ENCODE measurements at regions not wholly inside any gene's neighbourhood (a gene's known extent, or its start where the extent isn't known, plus 50 kb on each side); places are given as distances from the start of the nearest gene placed in this dataset.

DNA sequence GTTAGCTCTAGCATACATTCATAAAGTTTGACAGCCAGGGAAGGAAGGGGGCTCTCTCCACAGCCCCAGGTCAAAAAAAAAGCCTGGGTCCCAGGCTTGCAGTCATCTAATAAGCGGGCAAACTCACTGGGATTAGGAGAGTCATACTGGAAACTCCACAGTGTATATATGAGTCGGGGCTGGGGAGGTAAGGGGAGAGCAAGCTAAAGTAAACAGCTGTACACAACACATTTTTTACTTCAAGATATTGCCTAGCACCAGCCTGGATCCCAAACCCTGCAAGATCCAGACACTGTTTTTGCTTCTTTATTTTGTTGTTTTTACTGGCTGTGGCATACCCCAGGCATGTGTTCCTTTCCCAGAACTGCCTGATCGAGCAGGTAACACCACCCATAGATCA is 291.3 kb upstream of the TANK start:
- peaks cover under 1% of the 10 kb centered on the region; the same call in 1 of the 2 replicates for H3K9me3 Mint-ChIP-seq
- CTCF ChIA-PET = no interaction called here
- no peak overlapping the region for H3K4me3 Mint-ChIP-seq
- H3K36me3 Mint-ChIP-seq = no peaks in the 10 kb centered on the region
- TF ChIP-seq, protein P1, sequence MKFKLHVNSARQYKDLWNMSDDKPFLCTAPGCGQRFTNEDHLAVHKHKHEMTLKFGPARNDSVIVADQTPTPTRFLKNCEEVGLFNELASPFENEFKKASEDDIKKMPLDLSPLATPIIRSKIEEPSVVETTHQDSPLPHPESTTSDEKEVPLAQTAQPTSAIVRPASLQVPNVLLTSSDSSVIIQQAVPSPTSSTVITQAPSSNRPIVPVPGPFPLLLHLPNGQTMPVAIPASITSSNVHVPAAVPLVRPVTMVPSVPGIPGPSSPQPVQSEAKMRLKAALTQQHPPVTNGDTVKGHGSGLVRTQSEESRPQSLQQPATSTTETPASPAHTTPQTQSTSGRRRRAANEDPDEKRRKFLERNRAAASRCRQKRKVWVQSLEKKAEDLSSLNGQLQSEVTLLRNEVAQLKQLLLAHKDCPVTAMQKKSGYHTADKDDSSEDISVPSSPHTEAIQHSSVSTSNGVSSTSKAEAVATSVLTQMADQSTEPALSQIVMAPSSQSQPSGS (CRISPR knock-in tag; IDR thresholded peaks at IDR 0.05; ENCODE audit: borderline replicate concordance, low read depth) = no peak
- TF ChIP-seq CREM (CRISPR knock-in tag; IDR thresholded peaks at IDR 0.05) = no peak
- TF ChIP-seq, protein P2, sequence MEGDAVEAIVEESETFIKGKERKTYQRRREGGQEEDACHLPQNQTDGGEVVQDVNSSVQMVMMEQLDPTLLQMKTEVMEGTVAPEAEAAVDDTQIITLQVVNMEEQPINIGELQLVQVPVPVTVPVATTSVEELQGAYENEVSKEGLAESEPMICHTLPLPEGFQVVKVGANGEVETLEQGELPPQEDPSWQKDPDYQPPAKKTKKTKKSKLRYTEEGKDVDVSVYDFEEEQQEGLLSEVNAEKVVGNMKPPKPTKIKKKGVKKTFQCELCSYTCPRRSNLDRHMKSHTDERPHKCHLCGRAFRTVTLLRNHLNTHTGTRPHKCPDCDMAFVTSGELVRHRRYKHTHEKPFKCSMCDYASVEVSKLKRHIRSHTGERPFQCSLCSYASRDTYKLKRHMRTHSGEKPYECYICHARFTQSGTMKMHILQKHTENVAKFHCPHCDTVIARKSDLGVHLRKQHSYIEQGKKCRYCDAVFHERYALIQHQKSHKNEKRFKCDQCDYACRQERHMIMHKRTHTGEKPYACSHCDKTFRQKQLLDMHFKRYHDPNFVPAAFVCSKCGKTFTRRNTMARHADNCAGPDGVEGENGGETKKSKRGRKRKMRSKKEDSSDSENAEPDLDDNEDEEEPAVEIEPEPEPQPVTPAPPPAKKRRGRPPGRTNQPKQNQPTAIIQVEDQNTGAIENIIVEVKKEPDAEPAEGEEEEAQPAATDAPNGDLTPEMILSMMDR (IDR thresholded peaks at IDR 0.05) = no peak
- no peak for TF ChIP-seq ZNF121 (CRISPR knock-in tag; IDR thresholded peaks at IDR 0.05)
- TF ChIP-seq ZNF232 (CRISPR knock-in tag; IDR thresholded peaks at IDR 0.05) = no peak
- no peak for TF ChIP-seq STAT6 (CRISPR knock-in tag; conservative IDR thresholded peaks at IDR 0.05; ENCODE audit: low read depth)
- no peak for TF ChIP-seq ATF1 (CRISPR knock-in tag; IDR thresholded peaks at IDR 0.05)
- TF ChIP-seq, protein P3, sequence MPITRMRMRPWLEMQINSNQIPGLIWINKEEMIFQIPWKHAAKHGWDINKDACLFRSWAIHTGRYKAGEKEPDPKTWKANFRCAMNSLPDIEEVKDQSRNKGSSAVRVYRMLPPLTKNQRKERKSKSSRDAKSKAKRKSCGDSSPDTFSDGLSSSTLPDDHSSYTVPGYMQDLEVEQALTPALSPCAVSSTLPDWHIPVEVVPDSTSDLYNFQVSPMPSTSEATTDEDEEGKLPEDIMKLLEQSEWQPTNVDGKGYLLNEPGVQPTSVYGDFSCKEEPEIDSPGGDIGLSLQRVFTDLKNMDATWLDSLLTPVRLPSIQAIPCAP (CRISPR knock-in tag; IDR thresholded peaks at IDR 0.05) = no peak
- TF ChIP-seq ZNF138 (CRISPR knock-in tag; conservative IDR thresholded peaks at IDR 0.05) = no peak
- no peak for TF ChIP-seq PRRX2 (CRISPR knock-in tag; IDR thresholded peaks at IDR 0.05)
- no peak for TF ChIP-seq CDX4 (CRISPR knock-in tag; IDR thresholded peaks at IDR 0.05; ENCODE audit: borderline replicate concordance)
- TF ChIP-seq OVOL2 (CRISPR knock-in tag; IDR thresholded peaks at IDR 0.05; ENCODE audit: borderline replicate concordance) = no peak
- H3K27ac Mint-ChIP-seq = no peak overlapping the region
- H3K4me1 Mint-ChIP-seq = peaks cover 4% of the 10 kb centered on the region; the same call in 1 of the 2 replicates
- H3K27me3 Mint-ChIP-seq (ENCODE audit: low read depth) = no peaks in the 10 kb centered on the region
- no peak for DNase-seq (ENCODE audit: low spot score)
- ATAC-seq = no peak
- POLR2A ChIA-PET = no interaction called here

DNA sequence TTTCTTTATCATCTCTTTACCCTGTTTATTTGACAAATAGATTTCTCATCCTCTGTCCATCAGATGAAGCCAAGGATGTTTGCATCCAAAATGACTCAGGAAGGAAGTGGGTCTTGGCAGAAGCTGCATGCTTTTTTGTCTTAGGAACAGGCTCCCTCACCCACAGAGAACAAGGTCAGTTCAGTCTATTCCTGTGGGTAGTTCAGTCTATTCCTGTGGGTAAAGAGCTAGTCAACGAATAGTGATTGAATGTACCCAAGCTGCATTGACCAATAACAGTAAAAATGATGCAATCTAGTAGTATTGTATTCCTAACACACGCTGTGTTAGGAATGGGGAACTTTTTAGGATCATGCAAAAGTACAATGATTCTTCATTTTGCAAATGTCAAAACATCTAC is 290.8 kb upstream of the TANK start:
- Mint-ChIP-seq H3K4me3 (no peak overlapping the region), H3K27ac (no peak overlapping the region), H3K9me3 (peaks cover 4% of the 10 kb centered on the region; the same call in 1 of the 2 replicates), H3K27me3 (ENCODE audit: low read depth) (no peaks in the 10 kb centered on the region), H3K4me1 (peaks cover 4% of the 10 kb centered on the region; the same call in 1 of the 2 replicates), H3K36me3 (no peaks in the 10 kb centered on the region)
- DNase-seq (ENCODE audit: low spot score) (no peak), ATAC-seq (no peak)
- CTCF ChIA-PET = no interaction called here
- POLR2A ChIA-PET = no interaction called here
- TF ChIP-seq, protein P1 (CRISPR knock-in tag; IDR thresholded peaks at IDR 0.05; ENCODE audit: borderline replicate concordance, low read depth) = no peak
- TF ChIP-seq, protein P4, sequence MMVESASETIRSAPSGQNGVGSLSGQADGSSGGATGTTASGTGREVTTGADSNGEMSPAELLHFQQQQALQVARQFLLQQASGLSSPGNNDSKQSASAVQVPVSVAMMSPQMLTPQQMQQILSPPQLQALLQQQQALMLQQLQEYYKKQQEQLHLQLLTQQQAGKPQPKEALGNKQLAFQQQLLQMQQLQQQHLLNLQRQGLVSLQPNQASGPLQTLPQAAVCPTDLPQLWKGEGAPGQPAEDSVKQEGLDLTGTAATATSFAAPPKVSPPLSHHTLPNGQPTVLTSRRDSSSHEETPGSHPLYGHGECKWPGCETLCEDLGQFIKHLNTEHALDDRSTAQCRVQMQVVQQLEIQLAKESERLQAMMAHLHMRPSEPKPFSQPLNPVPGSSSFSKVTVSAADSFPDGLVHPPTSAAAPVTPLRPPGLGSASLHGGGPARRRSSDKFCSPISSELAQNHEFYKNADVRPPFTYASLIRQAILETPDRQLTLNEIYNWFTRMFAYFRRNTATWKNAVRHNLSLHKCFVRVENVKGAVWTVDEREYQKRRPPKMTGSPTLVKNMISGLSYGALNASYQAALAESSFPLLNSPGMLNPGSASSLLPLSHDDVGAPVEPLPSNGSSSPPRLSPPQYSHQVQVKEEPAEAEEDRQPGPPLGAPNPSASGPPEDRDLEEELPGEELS (CRISPR knock-in tag; IDR thresholded peaks at IDR 0.05) = no peak
- TF ChIP-seq NR2C2 (CRISPR knock-in tag; IDR thresholded peaks at IDR 0.05) = no peak
- no peak for TF ChIP-seq ZNF317 (CRISPR knock-in tag; IDR thresholded peaks at IDR 0.05; ENCODE audit: borderline replicate concordance, low read depth)
- no peak for TF ChIP-seq ZBTB43 (CRISPR knock-in tag; IDR thresholded peaks at IDR 0.05)
- no peak for TF ChIP-seq SMAD4 (CRISPR knock-in tag; IDR thresholded peaks at IDR 0.05)
- TF ChIP-seq ZNF416 (CRISPR knock-in tag; IDR thresholded peaks at IDR 0.05) = no peak
- no peak for TF ChIP-seq STAT6 (CRISPR knock-in tag; conservative IDR thresholded peaks at IDR 0.05; ENCODE audit: low read depth)
- TF ChIP-seq ZNF396 (CRISPR knock-in tag; IDR thresholded peaks at IDR 0.05; ENCODE audit: borderline replicate concordance) = no peak
- TF ChIP-seq MYBL2 (CRISPR knock-in tag; IDR thresholded peaks at IDR 0.05) = no peak
